Smooth muscle cell of the brain vasculature (primary cell): ENCODE measurements at regions not wholly inside any gene's neighbourhood (a gene's known extent, or its start where the extent isn't known, plus 50 kb on each side); places are given as distances from the start of the nearest gene placed in this dataset.
"Not testable (repeated sequence)": the region's sequence is repeated elsewhere in the genome, so short reads cannot be mapped to it uniquely, and the experiment has no call there.

Source experiments
- DNase-seq: peaks from one replicate; pipeline ENCODE4 v3.0.0-alpha.2; 2012; ENCODE audit warnings: low read depth, low spot score

DNA sequence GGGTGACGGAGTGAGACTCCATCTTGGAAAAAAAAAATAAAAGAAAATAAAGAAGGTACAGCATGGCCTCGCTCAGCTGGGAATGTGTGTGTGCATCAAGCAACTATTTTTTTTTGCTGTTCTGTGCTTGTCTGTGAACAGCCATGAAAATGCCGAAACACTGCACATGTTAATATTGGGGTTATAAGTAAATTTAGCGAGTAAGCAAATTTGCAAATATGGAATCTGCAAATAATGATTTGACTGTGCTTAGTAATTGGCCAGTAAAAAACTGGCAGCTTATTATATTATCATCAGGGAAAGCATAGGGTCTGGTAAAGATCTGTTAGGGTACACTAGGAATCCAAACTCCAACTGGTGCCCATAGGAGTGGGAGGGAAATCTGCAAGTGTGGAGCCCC lies 278.1 kb upstream of the KLF4 start:
- no peak for DNase-seq

DNA sequence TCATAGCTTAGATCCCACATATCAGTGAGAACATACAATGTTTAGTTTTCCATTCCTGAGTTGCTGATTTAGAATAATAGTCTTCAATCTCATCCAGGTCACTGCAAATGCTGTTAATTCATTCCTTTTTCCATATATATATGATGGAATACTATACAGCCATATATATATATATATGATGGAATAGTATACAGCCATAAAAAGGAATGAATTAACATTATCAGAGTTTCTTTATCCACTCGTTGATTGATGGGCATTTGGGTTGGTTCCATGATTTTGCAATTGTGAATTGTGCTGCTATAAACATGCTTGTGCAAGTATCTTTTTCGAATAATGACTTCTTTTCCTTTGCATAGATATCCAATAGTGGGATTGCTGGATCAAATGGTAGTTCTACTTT lies 273.9 kb upstream of the KLF4 start:
- not testable (repeated sequence) for DNase-seq

DNA sequence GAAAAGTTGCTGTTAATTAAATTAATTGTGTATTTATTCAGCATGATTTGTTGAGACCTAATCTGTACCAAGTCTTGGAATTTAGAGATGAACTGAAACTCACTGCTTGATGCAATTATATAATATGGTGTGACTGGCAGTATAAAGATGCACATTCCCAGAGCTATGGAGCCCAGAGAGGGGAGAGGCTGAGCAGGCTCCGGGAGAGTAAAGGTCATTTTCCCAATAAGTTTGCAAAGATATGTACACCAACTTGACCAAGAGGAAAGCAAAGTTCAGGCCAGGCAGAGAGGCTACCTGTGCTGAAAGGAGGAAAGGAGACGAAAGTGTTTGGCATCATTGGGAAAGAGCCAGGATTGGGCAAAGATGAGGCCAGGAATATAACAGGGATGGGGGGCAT lies 271.7 kb upstream of the KLF4 start:
- no peak for DNase-seq

DNA sequence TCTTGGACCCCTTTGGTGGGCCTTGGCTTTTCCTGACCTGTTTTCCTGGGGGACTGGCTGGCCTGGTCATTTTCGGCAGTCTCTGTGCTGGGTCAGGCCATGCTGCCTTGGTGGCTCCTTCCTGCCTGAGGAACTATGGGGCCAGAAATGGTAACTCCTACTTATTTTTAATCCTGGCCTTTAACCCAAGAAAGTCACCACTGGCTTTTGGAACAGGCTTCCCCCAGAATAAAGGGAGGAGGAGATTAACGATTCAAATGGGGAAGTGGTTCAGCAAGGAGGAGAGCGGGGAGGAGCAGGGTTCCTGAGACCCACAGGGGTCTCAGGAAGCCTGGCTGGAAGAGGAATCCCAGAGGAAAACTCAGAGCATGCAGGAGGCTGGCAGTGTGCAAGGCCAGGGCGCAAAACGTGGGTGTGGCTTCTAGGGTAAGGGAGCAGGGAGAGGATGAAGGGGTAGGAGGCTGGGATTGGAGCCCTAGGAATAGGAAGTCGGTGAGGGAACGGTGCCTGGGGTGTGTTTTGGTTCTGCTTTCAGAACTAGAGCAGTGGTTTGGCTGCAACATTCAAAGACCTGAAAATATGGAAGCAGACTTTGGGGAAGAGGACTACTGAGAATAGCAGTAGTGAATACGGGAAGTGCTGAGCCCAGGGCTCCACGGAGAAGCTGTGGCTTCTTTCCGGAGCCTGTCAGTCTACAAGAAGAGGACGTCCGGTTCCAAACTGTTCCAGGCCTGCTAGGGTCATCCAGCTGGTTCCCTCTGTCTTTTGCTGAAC lies 271.1 kb upstream of the KLF4 start:
- no peak for DNase-seq

DNA sequence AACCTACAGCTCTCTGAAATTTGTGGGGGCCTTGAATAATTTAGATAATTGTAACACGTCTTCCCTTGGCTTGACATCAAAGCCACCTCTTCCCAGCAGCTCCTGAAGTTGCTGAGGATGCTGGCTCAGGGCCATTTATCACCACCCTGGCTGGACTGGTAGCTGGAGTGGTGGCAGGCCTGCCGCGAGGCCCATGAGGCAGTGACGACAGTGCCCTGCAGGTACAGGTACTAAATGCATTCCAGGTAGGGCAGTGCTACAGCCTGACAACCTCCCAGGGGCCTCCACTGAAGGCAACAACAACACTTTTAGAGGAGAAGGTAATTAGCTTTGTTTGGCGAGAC lies 270.2 kb upstream of the KLF4 start:
- DNase-seq = no peak

DNA sequence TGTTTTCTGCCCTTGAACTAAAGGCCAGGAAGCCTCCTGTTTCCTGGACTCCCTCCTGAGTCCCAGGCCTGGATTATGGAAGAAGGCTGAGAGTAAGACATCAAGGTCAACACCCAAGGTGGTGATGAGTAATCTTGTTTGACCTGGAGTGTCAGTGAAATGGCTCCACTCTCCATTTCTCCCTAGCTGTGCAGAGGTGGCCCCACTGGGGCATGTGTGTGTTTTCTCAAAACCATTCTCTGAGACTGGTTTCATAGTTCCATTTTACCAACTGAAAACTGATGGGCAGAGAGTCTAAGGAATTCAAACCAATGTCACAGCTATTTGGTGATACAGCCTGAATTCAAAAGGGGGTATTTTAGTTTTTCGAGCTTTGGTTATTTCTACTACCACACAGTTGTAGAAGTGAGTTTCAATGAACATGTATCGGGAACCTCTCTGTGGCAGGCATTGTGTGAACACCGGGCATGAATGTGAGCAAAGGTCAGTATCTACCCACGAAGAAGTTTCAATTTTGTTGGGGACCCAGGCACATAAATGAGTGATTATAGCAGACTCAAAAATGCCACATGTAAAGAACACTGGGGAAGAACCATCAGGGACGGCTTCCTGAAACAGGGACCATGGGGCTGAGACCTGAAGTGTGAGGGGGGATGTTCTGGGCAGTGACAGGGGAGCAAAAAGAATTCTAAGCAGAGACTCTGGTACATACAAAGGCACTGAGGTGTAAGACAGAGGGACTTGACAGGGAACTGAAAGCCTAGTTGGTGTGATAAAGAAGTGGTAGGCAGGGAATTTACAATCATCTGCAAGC lies 269.6 kb upstream of the KLF4 start:
- no peak for DNase-seq

DNA sequence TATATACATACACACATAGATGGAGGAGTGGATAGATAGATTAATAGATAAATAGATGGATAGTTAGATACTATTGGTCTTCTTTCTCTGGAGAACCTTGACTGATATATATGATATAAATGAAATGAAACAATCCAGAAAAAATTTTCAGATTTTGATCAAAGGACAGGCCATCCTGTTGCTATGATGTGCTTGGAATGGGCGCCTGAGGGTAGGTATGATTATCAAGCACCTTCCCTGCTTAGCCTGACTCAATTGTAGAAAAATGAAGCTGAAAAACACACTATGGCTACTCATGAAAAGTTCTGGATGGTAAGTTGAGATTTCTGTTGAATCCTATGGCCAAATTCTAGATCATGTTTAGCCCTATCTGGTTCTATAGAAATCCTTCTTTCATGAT lies 266.5 kb upstream of the KLF4 start:
- no peak for DNase-seq

DNA sequence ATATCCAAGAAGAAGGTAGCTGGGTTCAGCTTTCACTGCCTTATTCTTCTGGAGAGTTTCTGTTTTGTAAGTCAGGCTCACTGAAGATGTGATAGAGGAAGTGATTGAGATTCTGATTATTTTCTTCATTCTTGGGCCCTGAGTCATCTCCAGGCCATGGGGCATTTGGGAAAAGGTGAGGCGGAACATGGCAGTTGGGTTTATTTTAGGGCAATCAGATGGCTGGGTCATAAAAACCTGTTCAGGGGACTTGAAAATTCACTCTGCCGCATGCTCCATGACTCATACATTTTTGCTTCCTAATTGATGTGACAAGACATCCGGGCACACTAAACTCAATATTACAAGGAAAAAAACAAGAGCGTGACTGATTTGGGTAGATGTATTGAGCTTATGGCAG lies 265.7 kb upstream of the KLF4 start:
- DNase-seq = no peak

DNA sequence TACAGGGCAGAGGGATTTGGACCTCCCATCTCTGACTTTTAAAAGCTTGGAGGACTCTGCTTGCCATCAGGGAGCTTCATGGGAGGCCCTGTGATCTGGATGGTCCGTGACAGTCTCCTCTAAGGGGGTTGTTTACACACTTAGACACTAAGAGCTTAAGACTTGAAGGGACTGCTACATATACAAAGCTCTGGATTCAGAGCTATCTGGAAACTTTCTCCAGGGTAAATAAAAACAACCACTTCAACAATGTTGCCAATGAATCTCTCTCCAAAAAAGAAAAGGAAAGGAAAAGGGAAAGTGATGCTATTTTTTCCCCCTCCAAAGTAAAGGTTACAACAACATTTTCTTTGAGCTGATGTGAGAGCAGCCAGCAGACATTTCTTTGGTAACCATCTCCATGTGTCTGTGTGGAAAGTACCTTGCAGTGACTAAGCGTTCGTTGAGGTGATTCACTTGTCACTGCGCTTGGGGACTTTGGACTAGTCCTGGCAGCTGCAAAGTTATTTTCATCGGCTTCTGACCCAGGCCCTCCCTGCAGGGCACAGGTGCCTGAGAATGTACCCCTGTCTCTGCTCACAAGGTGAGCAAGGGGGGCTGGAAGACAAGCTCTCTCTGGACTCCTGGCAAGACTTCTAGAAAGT lies 262.1 kb upstream of the KLF4 start:
- DNase-seq = no peak

DNA sequence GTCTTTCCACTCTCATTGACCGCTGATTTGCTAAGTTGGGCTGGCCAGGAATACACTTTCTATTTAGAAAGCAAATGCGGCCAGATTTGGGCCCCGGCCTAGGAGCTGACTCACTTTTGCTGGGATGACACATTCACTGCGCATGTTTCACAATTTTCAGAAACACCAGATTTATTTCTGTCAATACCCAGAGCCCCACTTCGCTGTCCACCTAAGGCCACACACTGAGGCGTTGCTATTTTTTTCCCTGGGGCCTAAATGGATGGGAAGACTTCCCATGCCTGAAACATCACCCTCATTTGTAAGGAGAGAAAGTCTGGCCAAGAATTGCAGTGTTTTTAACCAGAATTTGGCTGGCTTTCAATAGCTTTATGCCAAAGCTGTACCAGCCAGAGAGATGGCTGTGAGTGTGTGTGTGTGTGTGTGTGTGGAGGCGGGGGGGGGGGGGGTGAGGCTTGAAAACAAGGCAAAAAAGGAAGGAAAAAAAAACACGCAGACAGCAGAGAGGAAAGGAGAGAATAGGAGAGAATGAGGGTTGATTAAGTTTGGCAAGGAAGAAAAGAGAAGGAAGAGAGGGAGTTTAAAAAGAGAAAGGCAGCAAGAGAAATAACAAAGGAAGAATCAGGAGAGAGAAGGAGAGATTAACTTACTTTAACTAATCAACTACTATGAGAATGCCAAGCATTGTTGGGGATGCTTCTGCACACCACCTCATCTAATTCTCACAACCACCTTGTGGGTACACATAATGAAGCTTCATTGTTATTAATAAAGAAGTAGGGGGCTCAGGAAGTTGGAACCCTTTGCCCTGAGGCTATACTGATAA lies 261.4 kb upstream of the KLF4 start:
- peak; percentile 84 for DNase-seq

DNA sequence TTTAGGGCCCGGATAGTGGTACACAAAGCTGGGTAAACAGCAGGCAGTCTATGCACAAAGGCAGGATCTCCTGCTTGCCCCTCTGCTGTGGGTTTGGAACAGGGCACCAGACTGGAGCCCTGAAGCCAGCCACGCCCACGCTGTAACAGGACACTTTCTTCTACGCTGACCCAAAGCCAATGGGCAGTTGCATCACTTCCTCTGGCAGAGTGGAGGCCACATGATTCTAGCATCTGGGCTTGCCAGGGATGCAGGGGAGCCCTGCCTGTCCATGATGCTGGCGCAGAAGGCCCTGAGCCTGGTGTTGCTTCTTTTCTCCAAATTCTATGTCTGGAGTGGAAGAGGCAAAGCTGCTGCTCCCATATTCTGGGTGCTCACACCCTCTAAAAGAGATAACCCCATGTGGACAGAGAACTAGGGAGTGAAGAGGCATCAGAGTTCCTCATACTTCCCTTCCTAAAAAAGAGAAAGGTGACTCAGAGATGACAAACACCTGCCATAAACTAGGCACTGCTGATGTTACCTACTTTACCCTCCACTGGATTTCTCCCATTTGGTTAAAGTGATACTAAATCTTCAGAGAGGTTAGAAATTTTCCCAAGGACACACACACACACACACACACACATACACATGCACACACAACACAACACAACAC lies 260.3 kb upstream of the KLF4 start:
- DNase-seq = peak; percentile 32

DNA sequence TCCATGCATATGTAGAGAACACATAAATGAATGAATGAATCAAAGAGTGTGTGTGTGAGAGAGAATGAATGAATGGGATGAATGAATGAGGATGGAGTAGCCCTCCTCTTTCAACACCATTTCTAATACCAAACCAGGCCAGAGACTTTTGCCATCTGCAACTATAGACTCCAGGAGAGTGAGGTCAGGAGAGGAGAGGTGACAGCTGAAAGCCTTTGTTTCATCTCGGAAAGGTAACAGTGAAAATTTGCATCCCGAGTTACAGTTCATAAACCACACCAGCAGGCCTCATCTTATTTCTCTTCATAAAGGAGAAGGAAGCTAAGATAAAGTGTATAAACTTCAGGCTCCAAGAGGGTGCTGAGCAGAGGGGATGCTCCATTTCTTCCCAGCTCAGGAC lies 255.3 kb upstream of the KLF4 start:
- DNase-seq = no peak

DNA sequence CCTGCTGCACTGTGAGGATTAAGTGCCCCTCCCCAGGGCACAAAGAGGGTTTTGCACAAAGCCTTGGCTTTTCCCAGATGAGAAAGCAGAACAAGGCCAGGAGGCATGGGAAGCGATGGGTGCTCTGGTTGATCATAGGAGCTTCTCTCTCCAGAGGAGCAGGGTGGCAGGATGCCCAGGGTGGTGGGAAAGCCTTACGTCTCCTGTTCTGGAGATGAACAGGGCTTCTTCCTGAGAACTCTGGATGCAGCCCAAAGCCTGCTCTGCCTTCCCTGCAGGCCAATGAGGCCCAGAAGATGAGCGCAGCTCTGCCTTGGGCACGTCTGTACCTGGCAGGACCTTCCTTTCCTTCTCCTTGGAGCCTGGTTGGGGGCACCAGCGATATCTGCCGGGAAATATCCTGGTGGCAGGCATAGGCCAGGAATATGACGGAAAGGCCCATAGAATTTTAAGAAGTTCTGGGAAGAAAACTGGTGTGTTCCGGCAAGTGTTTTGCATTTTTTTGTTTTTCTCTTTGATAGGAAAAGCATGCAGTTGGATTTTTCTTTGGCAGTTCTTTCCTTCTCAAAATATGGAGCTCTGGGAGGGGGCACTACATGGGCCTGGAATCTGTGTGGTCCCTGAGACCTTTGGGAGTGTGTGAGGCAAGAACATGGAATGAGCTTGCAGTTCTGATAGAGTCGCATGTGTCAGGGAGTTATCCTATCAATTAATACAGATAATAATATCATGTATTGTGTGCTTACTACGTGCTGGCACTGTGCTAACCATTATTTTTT lies 253.2 kb upstream of the KLF4 start:
- no peak for DNase-seq

DNA sequence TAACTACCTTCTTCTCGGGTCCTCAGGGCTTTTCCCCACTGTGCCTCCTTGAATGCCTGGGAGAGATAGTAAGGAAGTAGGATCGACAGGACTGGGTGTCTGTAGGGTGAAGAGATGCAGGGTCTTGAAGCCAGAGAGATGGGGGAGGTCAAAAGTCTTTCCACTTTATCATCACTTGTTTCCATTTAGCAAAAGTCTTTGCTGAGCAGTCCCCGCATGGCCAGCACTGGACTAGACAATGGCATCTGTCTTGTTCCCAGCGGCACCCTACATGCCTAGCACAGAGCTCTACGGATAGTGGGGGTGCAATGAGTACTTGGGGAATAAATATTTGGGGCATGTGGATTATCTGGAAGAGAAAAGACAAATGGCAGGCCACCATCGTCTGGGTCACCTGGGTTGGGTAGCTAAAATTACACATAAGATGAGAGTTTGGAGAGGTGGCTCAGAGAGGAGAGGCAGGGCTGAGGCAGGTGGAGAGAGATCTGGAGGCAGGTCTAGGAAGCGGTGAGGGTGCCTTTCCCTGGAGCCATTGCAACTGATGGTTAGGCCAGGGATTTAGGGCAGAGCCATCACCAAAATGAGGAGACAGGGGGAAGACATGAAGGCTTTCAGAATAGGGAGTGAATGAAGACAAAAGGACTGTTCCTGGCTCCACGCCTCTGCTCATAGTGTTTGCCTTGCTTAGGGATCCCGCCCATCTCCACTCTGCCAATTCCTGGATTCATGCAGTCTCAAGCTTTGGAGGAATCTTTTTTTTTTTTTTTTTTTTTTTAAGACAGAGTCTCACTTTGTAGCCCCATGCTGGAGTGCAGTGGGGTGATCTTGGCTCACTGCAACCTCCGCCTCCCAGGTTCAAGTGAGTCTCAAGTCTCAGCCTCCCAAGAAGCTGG lies 250.8 kb upstream of the KLF4 start:
- no peak for DNase-seq

DNA sequence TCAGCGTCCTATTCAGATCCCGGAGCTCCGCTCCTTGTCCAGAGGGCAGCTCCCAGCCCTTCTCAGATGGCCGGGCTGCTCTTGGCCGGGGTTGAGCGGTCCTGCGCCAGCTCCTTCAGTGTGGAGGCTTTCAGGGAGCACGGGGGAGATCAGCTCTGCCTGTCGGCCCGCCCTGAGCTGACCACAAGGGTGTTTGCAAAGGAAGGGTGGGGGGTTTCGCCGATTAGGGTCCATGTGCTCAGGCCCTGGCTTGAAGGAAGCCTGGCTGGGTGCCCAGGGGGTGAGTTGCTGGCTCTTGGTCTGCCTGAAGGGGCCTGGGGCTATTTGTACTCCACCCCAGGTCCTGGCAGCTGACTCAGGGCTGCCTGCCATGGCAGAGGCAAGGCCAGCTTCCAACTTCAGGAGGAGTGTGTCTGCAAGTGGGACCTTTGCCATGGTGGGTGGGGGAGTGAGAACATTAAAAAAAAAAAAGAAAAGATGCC lies 250.1 kb upstream of the KLF4 start:
- no peak for DNase-seq

DNA sequence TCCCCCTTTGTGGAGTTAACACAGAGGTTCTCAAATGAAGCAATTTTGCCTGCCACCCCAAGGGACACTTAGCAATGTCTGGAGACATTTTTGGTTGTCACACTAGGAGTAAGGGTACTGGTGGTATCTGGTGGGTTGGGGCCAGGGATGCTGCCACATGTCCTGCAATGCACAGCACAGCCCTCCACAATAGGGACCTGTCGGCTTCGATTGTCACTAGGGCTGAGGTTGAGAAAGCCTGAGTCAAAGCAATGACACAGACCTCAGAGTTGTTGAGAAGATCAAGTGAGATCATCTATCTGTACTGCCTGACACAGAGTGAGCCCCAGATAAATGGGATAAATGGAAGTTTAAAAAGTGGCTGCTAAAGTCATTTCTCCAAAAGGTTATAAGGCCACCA lies 249.2 kb upstream of the KLF4 start:
- no peak for DNase-seq

DNA sequence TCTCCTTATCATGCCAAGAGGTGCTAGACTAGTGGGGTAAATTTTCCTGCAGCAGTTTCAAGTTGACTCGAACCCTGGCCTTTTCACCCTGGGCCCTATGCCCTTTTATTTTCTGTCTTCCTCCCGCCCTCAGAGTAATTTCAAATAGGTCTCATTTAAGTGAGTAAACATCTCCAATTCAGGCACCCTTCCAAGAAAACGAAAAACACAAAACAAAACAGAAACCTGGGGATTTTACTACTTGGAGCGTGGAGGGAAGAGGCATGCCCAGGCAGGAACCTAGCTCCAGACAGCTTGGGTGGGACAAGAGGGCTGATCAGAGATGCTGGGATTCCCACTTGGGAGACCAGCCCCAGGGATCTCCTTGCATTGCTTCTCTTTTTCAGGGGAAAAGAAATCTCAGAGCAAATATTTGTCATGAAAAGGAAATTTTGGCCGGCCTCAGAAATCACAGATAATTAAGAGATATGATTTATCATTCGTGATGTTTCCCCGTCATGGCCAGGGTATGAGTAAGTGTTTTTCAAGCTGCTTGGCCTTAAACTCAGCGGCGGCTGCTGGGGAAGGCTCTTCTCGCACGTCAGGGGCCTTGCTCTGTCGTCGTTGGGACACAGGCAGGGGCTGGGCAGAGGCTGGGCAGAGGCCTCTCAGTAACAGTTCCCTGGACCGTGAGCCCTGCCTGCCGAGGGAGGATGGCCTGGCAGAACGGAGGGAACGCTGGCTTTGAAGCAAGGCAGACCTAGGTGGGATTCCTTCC lies 248.6 kb upstream of the KLF4 start:
- no peak for DNase-seq

DNA sequence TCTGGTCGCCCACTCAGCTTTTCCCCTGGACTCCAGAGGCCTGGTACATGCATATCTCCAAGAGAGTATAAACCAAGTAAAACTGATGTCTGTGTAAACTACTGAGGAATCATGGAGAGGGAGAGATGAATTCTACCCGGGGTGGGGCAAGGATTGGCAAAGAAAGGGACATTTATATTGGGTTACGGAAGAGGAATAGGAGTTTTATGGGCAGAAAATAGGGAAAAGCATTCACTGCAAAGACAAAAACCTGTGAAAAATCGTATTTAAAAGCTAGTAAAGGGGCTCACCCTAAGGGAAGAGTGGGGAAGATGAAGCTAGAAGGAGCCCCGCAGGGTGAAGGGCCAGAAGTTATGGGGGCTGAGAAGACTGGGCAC lies 248.0 kb upstream of the KLF4 start:
- no peak for DNase-seq

DNA sequence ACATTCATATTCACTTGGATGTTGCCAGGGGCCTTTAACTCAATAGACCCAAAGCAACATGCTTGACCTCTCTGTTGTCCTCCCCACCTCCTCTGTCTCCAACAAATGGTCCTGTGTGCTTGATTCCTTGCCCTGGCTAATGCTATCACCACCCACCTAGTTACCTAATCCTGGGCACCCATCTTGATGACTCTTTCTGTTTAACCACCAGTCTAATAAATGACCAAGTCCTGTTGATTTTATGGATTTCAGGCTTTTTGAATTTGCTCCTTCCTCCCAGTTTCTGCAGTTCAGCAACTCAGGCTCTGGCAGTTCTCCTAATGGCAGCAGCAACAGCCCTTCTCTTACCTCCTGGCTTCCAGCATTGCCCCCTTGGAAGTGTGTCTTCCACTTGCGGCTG lies 246.3 kb upstream of the KLF4 start:
- DNase-seq = no peak
